ENCODE measurements at regions not wholly inside any gene's neighbourhood (a gene's known extent, or its start where the extent isn't known, plus 50 kb on each side); places are given as distances from the start of the nearest gene placed in this dataset.
"Not testable (repeated sequence)": the region's sequence is repeated elsewhere in the genome, so short reads cannot be mapped to it uniquely, and the experiment has no call there.

GRCh38 chr11:25488176-25488575 is 843.8 kb upstream of the ANO3 start:
- not testable (repeated sequence) for TF ChIP-seq CTCF, POLR2AphosphoS5 (IDR thresholded peaks at IDR 0.05)
